NOMO-1 treated with DMSO at 0.1 percent for 48 hours (cell line): ENCODE measurements at regions not wholly inside any gene's neighbourhood (a gene's known extent, or its start where the extent isn't known, plus 50 kb on each side); places are given as distances from the start of the nearest gene placed in this dataset.
A peak's percentile ranks its signal among the peaks of the same experiment; 100 is the strongest.

ENCODE experiments used
- DNase-seq: peaks from one replicate; lab custom pipeline; 2025; ENCODE audit not compliant: unreplicated experiment; lab: John Stamatoyannopoulos, UW

DNA sequence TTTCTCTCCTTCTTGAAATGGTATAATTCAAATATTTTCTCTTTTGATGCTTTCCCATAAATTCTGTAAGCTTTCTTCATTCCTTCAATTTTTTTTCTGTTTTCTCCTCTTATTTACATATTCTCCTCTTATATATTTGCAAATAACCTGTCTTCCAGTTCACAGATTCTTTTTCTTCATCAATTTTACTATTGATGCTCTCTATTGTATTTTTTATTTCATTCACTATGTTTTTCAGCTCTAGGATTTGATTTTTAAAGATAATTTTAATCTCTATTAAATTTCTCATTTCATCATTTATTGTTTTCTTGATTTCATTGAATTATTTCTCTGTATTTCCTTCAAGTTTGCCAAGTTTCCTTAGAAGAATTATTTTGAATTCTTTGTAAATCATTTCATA is 54.0 kb upstream of the PRPS1L1 start:
- DNase-seq, result no peak

DNA sequence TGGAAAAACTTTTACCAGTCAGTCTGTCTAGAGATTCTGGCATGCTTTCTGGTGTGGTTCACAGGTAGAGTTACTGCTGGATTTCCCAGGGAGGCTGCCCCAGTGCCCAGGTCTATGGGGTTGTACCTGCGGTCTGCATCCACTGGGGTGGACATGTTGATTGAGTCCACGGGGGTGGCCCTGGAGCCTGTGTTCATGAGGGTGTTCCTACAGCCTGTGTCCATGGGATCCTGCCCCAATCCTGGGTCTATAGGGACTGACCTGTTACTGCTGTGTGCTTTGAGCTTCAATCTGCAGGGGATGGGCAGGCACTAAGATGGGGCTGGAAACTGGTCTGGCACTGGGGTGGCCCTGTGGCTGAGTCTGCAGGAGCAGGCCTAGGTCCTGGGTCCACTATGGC is 54.5 kb upstream of the PRPS1L1 start:
- DNase-seq, result no peak

DNA sequence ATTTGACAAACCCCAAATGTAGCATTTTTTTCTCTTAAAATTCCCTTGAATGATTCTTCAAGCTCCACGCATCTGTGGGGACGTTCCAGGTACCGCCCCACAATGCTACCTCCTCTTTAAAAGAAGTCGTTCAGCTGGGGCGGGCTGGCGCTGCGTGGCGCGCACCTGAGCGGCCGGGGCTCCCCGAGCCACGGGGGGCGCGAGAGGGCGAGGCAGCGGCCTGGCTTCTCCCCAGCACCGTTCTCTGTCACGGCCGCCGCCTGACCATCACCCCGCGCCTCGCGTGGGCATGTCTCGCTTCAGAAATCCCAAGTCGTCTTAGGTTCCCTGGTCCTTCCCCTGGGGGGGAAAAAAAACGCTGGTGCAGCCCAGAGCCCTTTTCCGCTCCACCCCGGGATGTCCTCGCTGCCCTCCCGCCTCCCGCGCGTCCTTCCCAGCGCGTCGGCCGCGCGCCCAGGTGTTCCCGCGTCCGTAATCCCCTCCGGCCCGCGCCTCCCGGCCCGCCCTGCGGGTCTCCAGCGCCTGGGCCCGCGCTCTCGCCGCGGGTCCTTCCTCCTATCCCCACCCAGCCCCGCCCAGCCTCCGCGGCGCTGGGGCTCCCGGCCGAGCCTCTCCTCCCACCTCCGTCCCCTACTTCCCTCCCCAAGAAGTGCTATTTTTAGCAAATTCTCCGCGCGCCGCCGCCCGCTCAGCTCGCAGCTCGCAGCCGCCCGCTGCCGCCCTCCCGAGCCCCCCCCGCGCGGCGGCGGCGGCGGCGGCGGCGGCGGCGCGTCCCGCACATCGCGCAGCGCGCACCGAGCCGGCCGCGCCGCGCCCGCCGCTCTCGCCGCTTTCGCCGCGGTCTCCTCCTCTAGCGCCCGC is 58.7 kb upstream of the PRPS1L1 start:
- DNase-seq, result no peak

DNA sequence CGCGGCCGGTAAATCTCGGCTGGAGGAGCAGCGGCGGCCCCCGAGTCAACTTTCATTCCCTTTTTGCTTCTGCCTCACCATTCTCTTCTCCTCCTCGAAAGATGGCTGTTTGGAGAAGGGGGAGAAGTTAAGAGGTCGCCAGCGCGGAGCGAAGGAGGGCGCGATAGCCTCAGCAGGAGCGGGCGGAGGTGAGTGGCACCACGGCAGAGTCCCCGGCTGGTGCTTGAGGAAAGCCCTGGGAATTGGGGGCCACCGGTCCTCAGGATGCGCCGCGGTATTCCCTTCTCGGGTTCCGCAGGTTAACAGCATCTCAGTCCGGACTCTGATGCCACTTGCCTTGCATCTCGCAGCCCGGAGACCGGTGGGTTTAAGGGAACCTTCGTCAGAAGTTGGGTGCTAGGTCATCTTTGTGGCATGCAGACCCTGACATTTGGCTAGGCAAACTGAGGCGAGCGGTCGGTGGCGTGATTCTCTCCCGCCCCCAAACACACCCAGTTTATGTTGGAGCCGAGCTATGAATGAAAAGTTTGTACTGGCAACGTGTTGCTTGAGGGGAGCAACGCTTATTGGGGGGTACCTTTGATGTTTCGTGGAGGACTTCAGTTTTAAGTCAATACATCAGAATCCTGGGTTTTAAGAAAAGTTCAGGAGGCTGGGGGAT is 59.5 kb upstream of the PRPS1L1 start:
- DNase-seq, result no peak

DNA sequence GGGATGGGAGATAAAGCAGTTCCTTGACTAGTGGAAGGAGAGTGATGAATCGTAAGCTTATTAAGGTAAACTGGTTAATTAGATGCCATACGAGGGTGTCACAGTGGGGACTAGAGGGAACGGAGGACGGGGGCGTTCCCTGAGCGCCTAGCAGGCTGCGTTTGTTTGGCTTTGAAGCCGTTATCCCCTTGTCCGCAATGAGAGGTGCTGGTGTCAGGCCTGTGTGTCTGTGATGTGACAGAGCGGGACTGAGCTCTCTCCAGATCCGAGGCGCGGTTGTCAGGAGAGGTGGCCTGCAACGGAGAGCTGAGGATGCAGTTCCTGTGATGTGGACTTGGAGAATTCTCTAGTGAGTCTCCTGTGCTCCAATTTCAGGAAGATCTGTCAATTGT is 60.0 kb upstream of the PRPS1L1 start:
- no peak for DNase-seq

DNA sequence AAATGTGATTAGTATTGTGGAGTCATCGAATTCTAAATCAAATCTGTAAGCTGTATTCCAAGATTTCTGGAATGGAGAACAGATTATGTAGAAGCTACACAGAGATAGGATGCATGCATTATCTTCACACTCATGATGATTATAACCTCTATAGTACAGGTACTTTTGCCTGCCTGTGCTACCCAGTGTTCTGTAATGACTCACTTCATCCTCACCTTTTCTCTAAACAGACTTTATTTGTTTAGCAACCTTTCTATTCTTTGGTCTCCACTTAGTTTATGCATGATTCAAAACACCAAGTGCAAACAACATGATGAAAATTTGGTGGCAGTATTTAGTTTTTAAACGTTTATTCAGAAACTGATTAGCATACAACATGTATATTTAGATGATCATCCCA is 68.4 kb upstream of the PRPS1L1 start:
- no peak for DNase-seq

DNA sequence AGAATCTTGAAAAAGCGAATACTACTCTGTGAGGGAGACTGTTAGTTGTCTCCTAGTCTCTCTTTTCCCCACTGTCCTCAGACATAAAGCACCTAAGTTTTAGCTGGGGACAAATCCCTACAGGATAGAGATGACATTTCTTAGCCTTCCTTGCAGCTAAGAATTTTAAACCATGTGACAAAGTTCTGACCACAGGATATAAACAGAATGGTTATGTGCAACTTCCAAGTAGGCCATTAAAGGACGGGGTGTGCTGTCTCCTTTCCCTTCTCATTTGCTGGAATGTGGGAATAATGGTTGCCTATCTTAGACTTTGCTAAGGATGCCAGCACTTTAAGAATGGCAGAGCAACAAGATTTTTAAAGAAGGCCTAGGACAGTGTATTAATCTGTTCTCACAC is 74.9 kb upstream of the PRPS1L1 start:
- no peak for DNase-seq

DNA sequence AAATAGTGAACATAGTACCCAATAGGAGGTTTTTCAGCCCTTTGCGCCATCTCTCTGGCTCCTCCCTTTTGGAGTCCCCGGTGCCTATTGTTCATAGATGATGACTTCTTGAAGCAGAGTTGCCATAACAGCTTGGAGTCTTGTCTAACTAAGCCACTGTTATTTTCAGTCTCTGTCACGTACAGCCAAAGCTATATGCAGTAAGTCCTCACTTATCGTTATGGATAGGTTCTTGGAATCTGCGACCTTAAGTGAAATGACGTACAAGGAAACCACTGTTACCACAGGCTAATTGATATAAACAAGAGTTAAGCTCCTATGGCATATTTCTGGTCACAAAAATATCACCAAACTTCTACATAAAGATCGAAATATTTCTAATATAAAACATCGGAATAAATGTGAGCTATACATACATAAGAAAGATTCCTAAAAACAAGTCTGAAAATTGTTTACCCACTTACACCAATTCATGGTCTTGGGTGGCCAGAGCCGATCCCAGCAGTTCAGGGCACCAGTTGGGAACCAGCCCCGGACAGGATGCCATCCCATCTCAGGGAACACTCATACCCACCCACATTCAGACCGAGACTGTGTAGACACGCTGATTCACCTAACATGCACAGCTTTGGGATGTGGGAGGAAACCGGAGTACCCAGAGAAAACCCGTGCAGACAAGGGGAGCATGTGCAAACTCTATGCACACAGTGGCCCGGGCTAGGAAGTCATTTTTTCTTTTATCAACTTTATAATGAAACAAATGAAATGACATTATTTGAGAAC is 76.0 kb upstream of the PRPS1L1 start:
- DNase-seq, result no peak

DNA sequence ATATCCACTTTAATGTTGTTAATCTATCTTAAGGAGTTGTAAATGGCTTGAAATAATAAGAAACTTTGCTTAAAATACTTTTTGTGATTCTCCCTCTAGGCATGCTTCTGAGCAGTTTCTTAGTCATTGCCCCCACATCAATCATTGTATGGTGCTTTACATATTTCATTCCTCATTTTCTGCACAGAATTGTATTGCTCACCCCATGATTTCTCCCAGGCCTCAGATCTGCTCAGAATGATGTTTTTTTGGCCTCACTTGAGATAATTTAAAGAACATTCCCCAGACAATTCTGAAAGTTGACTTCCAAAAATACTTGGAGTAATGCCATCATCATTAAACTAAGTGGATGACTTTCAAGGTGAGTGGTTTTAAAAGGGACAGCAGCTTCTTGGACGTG is 82.1 kb upstream of the PRPS1L1 start:
- DNase-seq, result no peak

DNA sequence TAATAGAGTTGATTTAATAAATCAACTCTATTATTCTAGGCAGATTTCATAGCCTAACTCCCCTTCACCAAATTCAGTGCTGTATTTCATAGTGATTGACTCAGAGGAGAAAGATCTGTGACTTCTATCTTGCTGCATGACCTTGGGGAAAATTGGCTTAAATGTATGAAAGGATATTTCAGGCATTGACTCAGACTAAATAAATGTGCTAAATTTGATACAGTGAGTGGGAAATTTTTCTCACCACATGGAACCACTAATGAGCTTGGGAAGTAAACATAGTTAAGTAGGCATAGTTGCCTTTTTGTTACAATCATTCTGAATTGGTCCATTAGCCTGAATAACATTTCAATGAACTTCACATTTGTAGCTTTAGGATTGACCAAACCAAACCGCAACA is 89.0 kb upstream of the PRPS1L1 start:
- no peak for DNase-seq

DNA sequence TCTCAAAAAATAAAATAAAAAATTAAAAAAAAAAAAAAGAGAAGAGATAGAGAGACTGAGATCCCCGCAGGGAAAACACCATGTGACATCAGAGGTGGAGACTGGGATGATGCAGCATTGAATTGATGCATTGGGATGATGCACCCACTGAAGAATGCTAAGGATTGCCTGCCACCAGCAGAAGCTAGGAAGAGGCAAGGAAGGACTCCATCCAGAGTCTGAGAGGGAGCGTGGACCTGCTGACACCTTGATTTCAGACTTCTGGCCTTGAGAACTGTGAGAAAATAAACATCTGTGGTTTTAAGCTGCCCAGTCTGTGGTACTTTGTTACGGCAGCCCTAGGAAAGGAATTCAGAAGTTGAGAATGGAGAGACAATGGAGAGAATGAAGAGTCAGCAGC is 89.8 kb upstream of the PRPS1L1 start:
- no peak for DNase-seq

DNA sequence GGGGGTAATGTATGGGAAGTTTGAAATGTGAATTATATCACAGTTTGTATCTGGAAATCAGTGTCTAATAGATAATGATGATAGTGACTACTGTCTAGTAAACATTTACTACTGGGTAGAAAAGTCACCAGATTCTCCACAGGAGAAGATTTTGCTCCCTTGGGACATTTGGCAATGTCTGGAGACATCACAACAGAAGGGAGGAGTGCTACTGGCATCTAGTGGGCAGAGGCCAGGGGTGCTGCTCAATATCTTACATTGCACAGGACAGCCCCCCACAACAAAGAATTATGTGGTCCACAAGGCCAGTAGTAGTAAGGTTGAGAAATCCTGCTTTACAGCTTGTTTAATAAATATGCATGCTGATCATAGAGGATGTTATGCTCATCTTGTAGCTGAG is 92.3 kb upstream of the PRPS1L1 start:
- DNase-seq, result no peak

DNA sequence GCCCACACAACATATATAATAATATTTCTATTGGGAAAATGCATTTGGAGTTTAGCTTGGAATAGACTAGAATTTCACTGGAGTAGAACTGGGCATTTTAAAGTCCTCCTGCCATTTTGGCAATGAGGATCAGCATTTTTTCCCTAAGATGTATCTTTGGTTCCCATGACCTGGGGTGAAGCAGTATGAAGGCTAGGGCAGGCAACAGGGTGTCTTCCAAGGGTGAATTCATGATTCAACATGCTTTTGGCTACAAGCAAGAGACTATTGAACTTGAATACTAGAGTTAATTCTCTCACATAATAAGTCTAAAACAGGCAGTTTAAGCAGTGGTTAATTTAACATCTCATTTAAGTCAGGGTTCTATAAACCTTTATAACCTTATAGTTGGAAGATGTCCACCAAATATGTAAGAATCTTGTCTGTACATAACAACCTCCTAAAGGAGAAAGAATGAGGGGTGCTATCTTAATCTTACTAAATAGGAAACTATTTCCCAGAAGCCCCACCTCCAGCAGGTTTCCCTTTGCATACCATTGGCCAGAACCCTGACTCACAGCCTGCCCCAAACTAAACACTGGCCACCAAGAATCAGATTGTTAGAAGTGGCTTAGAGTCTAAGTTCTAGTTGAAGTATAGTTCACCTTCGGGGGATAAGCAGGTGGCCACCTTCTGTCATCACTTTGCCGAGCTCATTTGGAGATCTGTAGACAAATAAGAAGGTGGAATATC is 96.0 kb upstream of the PRPS1L1 start:
- DNase-seq, result no peak

DNA sequence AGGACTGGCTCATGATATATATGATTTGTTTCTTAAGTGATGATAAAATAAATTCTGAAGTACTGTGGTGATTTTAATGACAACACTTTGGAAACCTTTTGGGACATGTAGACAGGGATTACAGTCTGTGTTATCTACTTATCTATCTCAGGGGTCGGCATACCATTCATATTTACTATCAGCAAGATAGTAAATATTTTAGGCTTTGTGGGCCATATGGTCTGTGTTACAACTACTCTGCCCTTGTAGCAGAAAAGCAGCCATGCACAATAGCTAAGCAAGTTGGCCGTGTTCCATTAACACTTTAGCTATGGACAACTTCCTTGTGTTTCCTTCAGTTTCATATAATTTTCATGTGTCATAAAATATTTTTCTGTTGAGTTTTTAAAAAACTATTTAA is 97.8 kb upstream of the PRPS1L1 start:
- DNase-seq, result no peak

DNA sequence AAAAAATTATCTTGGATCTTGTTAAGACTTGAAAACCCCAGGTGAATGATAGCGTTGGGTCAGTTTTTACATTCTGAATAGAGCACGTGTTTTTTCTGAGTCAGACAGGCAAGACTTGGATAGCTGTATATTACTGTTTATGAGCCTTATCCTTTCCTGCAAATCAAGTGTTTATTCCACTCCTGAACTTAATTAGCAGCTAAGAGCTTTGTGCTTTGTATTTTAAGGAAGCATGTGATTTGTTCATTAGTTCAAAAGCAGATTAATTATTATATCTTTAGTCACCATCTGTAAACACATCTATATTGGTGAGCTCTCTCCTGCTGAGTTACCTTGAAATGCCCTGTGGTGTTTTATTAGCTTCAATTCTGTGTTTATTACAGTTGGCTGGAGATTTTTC is 98.6 kb upstream of the PRPS1L1 start:
- DNase-seq, result no peak

DNA sequence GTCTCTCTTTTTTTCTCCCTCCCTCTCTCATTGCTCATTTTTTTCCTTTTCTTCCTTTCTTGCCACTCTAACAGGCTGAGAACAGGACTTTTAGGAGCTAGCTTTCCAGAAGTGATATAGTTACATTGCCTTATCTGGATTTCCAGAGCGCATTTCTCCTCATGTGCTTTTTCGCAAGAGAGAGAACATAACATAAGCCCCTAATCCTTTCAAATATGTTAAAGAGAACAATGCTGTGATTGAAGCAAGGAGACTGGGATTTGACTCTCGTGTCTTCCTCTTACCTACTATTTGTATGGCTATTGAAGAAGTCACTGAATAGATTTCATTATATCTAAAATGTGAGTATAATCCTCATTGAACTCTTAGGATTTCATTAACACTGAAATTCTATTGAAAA is 101.2 kb upstream of the PRPS1L1 start:
- DNase-seq, result no peak

DNA sequence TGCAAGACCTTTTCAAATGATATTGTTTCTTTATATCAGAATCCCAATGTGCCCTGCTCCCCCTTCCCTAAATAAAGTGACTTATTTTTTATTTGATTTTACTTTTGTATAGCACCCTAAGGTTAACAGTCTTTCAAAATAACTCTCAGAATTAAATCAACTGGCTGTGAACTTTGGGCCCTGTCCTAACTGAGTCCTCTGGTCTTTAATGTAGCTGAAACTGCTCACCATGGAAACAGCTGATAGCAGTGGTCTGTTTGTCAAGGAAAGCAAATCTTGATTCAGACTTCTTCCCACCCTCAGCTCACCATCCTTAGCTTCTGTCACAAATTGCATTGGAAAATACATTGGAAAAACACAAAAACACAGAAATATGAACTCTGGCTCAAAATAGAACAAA is 105.2 kb upstream of the PRPS1L1 start:
- no peak for DNase-seq

DNA sequence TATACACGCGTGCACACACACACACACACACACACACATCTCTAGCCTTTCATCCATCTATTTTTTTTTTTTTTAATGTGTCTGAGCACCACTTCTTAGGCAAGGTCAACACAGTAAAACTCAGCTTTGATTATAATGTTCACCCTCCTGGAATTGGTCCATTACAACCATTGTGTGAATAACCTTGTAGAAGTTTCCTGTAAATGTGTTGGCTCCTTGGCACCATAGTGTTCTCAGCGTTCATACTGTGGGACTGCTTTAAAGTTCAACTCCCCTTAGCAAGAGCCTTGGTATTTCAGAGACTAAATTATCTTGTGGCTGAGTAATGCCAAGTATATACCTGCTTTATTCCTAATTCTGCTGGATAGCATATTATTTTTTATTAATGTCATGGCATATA is 106.3 kb upstream of the PRPS1L1 start:
- DNase-seq, result no peak

DNA sequence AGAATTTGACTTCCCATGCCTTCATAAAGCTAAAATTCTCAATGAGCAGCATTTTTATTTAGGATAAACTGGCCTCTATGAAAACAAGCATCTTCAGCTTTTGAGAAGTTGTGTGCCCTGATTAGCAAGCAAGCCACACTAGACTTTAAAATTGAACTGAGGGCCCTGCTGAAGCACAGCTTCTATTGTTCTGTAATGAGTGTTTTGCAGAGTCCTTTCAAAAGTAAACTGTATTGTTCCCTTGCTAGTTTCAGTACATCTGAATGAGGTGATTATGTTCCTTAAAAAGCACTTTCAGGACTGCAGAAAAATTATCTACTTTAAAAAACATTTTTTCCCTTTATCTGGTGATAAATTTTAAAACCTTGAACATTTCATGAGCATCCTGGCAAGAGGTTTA is 113.3 kb upstream of the PRPS1L1 start:
- no peak for DNase-seq

DNA sequence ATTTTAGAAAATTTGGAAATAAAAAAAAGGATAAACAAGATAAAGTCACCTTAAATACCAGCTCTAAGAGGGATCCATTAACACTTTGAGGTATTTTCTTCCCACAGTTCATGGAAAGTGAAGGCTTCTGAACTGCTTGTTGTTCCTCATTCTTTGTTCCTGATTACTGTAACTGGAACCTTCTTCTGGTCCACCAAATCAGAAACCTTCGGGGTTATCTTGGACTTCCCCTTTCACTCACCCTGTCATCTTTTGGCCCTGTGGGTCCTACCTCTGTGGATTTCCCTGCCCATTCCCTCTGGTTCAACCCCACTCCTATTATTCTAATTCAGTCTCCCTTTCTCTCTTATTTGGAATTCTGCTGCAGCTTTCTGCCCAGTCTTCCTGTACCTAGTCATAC is 116.5 kb upstream of the PRPS1L1 start:
- DNase-seq, result peak; percentile 83

DNA sequence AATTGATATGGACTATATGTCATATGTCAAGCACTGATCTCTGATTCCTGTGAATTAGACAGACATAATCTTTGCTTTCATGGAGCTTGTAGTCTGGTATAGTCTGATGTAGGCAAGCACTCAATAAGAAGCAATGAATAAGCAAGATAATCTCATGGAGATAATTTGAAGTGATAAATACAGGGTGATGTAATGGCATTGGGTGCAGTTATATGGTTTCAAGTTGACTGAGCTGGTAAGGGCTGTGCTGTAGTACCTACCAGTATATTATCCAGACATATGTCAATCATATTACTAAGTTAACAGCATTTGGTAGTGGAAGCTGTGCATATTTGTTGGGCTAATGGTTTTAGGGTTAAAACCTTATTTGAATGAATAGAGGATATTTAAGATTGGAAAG is 117.5 kb upstream of the PRPS1L1 start:
- DNase-seq, result no peak
